ENCODE measurements at regions not wholly inside any gene's neighbourhood (a gene's known extent, or its start where the extent isn't known, plus 50 kb on each side); places are given as distances from the start of the nearest gene placed in this dataset.

DNA sequence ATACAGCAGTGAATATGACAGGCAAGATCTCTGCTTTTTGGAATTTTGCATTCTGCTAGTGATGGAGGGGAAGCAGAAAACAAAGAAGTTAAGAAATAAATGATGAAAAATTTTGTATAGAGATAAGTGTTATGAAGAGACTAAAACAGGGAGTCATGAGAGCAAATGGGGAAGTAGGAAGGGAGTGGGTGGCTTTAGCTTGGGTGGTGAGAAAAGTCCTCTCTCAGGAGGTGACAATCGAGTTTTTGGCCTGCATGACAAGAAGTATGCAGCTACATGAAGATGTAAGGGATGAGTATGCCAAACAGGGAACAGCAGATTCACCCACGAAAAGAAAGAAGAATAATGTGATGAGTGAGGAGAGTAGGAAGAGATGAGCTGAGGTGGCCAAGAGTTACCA lies 80.7 kb upstream of the MPPED2 start:
- H4K20me1 ChIP-seq: no peaks in the 10 kb centered on the region
- no peaks in the 10 kb centered on the region for H3K36me3 ChIP-seq
- H3K4me2 ChIP-seq: no peak overlapping the region
- H3K9ac ChIP-seq: no peak overlapping the region
- H3K27ac ChIP-seq: no peak overlapping the region
- no peak overlapping the region for H3K4me3 ChIP-seq
- no peak for TF ChIP-seq Cebpa-rat (IDR thresholded peaks at IDR 0.05)
- peaks cover 0 to 16% (median 0%) of the 10 kb centered on the region in 11 experiments; a peak in 4 of 22 replicates for H3K9me3 ChIP-seq (replicated peaks in 1 of 11)
- H3K4me1 ChIP-seq: no peaks in the 10 kb centered on the region
- H3K27me3 ChIP-seq: no peaks in the 10 kb centered on the region

DNA sequence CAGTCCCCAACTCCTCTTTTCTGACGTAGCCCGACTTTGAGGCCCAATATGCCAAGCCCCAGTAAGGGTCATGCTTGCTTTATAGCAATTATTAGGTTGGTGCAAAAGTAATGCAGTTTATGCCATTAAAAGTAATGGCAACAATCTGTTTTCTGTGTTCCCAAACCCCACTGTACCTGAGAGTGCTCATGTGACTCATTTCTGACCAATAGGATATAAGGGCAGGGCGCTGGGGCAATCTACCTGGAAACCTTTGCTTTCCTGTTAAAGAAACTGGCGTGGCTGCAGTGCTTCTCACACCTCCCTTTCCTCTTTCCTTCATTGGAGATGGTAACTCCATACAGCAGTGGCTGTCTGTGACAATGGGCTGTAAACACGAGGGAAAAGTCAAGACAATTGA lies 78.9 kb upstream of the MPPED2 start:
- no peak overlapping the region for H3K4me3 ChIP-seq
- no peak overlapping the region for H3K4me2 ChIP-seq
- no peak for TF ChIP-seq Cebpa-rat (IDR thresholded peaks at IDR 0.05)
- H3K27ac ChIP-seq: no peak overlapping the region
- peaks cover 0 to 16% (median 0%) of the 10 kb centered on the region in 11 experiments; a peak in 4 of 22 replicates for H3K9me3 ChIP-seq (replicated peaks in 1 of 11)
- H4K20me1 ChIP-seq: no peaks in the 10 kb centered on the region
- H3K9ac ChIP-seq: no peak overlapping the region
- no peaks in the 10 kb centered on the region for H3K36me3 ChIP-seq
- no peaks in the 10 kb centered on the region for H3K4me1 ChIP-seq
- no peaks in the 10 kb centered on the region for H3K27me3 ChIP-seq

DNA sequence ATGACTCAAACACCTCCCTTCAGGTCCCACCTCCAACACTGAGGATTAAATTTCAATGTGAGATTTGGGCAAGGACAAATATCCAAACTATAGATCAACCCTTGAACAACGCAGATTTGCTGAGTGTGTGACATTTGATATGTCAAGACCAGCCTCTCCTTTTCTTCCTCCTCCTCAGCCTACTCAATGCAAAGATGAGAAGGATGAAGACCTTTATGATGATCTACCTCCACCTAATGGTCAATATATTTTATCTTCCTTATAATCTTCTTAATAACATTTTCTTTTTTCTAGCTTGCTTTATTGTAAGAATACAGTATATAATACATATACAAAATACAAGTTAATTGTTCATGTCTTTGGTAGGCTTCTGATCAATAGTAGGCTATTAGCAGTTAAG lies 67.5 kb upstream of the MPPED2 start:
- no peaks in the 10 kb centered on the region for H3K4me1 ChIP-seq
- no peak overlapping the region for H3K9ac ChIP-seq
- no peak overlapping the region for H3K4me2 ChIP-seq
- H3K27me3 ChIP-seq: no peaks in the 10 kb centered on the region
- no peaks in the 10 kb centered on the region for H3K36me3 ChIP-seq
- H3K27ac ChIP-seq: no peak overlapping the region
- no peak for TF ChIP-seq Cebpa-rat (IDR thresholded peaks at IDR 0.05)
- H3K9me3 ChIP-seq (replicated peaks in 1 of 11): no peaks in the 10 kb centered on the region
- H3K4me3 ChIP-seq: no peak overlapping the region
- no peaks in the 10 kb centered on the region for H4K20me1 ChIP-seq

DNA sequence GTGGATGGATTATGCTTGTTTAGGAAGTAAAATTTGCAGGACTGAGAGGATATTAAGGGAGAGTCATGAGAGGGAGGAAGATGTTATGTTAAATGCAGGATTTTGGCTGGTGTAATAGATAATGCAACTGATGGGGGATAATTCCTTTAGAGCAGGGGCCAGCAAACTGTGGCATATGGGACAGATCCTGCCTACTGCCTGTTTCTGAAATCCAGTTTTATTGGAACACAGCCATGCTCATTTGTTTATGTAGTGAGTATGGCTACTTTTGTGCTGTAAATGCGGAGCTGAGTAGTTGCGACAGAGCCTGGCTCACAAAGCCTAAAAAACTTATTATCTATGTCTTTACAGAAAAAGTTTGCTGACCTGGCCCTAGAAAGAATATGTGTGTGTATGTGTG lies 66.6 kb upstream of the MPPED2 start:
- no peak for TF ChIP-seq Cebpa-rat (IDR thresholded peaks at IDR 0.05)
- Histone ChIP-seq H4K20me1 (no peaks in the 10 kb centered on the region), H3K9ac (no peak overlapping the region), H3K36me3 (no peaks in the 10 kb centered on the region), H3K27me3 (no peaks in the 10 kb centered on the region), H3K9me3 (replicated peaks in 1 of 11) (no peaks in the 10 kb centered on the region), H3K4me3 (no peak overlapping the region), H3K27ac (no peak overlapping the region), H3K4me1 (no peaks in the 10 kb centered on the region), H3K4me2 (no peak overlapping the region)

DNA sequence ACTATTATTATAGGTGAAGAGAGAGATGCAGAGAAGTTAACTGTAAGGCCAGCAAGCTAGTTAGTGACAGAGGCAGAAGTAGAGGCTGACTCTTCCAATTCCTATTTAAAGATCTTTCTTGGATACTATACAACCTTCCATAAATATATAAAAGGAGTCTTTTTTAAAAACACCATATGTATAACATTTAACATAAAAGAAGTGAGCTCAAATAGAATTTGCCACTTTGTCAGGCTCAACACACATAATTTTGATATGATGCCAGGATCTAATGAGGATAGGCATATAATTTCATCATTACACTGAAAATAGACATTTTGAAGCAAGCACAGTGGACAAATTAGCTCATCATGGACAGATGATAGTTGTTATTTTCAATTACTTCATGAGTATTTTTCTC lies 64.1 kb upstream of the MPPED2 start:
- Histone ChIP-seq H3K27ac (no peak overlapping the region), H3K4me3 (no peak overlapping the region), H3K9ac (no peak overlapping the region), H3K4me1 (no peaks in the 10 kb centered on the region), H3K27me3 (no peaks in the 10 kb centered on the region), H3K36me3 (no peaks in the 10 kb centered on the region), H3K9me3 (replicated peaks in 1 of 11) (no peaks in the 10 kb centered on the region), H3K4me2 (no peak overlapping the region), H4K20me1 (no peaks in the 10 kb centered on the region)
- no peak for TF ChIP-seq Cebpa-rat (IDR thresholded peaks at IDR 0.05)
